Gastroesophageal sphincter (tissue), 2 donors: ENCODE measurements at regions not wholly inside any gene's neighbourhood (a gene's known extent, or its start where the extent isn't known, plus 50 kb on each side); places are given as distances from the start of the nearest gene placed in this dataset.

Experiments used
- EP300 ChIP-seq: sonication (generic); formaldehyde crosslinking; IDR thresholded peaks from one replicate; pipeline ENCODE4 v1.6.1; 2017; ENCODE audit warnings: antibody characterized with exemption, mild to moderate bottlenecking
- POLR2AphosphoS5 ChIP-seq: sonication (generic); formaldehyde crosslinking; IDR thresholded peaks from one replicate; pipeline ENCODE4 v1.6.1; 2017; ENCODE audit warnings: antibody characterized with exemption

DNA sequence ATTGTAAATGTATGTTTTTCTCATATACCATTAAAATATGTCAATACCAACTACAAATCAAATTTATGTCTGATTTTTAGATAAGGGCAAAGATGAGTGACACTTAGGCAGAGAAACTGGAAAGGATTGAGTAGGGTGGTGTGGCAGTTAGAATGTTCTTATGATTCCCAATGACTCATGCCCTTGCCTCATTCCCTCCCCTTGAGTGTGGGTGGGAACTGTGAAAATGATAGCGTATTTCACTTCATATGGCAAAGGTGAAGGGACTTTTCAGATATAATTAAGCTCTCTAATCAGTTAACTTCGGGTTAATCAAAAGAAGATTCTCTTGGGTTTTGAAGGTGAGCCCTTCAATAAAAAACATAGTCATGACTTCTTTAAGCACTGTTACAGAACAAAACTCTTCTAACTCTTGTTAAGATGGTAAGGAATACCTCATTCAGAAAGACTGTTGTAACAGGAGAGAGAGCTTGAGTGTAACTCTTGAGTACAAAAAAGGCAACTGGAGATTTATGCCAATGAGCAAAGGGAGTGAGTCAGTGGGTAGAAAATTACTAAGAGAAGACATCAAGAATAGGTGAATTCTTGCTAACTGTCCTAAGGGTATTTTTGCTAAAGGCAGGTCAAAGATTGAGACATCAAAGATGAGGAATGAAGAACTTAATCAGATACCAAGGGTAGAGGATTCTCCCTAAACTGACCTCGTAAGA lies 329.5 kb downstream of the KCTD8 start:
- TF ChIP-seq POLR2AphosphoS5 = no peak
- no peak for TF ChIP-seq EP300
